Myocyte (in vitro differentiated cells): ENCODE measurements at regions not wholly inside any gene's neighbourhood (a gene's known extent, or its start where the extent isn't known, plus 50 kb on each side); places are given as distances from the start of the nearest gene placed in this dataset.

Source experiments
- DNase-seq: peaks from one replicate; pipeline ENCODE4 v3.0.0-alpha.2; 2012; ENCODE audit warnings: low read depth

DNA sequence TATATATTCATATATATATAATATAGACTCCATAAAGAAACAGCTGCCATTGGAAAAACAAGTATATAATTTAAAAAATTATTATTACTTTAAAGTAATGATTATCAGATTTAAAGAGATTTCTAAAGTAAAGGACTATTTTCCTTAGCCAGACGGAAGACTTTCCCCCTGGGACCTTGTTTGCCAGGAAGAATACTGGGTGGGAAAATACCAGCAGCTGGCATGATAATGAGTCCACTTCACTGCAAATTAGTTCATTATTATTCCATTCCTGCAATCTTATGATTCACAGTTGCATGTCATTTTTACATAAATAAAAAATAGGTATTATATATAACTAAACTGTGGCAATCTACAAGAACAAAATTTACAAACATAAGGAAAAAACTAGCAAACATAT lies 339.8 kb upstream of the CDH7 start:
- DNase-seq: no peak

DNA sequence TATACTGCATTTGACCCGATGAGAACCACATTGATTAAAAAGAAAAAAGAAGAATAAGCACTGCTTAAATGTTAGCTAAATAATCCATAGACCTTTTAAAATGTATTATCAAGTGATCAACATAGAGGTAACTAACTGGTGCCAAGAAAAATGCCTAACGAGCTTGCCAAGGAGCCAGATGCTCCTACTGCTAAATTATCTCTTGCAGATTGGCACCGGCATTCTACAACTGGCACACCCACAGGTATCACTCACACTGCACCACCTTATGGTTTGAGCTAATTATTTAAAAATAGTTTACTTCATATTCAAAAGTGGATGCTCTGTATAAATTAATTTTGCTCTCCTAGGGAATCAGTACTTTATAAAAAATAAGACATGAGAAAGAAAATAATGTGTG lies 341.6 kb upstream of the CDH7 start:
- DNase-seq: no peak

DNA sequence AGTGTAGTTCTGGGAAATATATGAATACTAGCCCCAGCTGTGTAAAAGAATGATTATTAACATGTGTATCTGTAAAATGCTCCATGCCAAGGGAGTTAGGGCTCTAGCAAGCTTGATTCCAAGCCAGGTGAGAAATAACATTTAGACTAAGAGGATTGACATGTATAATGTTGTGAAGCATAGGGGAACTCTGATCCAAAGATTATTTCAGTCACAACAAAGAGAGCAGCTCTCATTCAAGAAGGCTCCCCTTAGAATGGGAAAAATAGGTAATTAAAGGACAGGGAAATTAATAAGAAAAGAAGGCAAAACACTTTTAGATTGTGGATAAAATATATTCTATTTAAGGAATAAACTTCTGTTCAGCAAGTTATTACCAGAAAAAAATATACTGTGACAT lies 347.3 kb upstream of the CDH7 start:
- no peak for DNase-seq

DNA sequence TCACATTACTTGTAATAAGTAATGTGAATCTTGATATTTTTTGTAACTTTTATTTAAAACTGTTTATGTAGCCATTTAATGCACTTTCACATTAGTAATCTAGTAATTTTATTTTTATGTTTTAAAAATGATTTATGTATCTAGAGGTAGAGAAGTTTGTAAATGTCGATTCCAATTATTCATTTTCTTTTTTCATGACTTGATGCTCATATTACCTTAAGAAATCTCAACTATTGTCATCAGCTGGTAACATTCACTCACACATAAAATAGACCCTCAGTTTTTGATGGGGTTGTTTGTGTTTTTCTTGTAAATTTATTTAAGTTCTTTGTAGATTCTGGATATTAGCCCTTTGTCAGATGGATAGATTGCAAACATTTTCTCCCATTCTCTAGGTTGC lies 351.7 kb upstream of the CDH7 start:
- DNase-seq: no peak

DNA sequence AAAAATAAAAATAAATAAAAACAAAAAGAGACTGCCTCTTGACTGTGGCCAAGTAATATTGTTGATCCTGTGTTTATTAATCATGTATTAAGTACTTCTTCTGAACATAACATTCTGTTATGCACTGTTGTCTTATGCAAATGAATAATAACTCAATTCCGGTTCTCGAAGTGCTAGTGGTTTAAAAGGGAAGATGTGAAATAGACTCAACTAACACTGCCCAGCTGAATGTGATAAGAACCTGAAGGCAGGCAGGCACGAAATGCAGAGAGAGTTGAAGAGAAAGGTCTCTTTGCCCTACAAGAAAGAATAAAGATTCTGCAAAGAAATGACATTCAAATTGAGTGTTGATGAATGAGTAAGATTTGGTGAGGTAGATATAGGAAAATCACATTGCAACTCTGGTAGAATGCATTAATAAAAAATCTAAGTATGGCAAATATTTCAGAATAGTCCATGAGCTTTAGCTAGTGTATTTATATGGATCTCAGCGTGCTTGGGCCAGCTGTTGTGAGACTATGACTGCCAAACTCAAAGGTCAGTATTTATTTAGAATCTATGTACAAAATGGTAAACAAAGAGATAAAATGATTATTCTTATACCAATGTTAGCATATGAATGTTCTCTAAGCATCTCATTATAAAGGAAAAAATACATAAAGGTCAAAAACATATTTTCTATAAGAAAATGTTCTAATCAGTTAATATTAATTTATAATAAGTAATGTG lies 352.3 kb upstream of the CDH7 start:
- no peak for DNase-seq

DNA sequence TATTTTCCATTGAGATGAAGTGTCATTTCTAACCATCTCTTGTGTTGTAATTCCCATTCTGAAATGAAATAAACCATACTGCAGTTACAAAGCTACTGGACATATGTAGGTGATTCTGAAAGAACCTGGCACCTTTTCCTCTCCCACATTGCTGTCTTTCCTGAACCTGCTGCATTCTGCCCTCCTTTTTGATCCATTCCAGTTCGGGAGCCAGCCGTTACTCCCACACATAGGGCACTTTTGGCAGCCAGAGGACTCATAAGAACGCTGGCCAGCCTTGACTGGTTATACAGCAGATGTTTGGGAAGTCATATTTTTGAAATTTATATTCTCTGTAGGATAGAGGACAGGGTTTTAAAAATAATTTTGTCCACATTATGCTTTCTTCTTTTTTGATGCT lies 369.8 kb upstream of the CDH7 start:
- DNase-seq: no peak

DNA sequence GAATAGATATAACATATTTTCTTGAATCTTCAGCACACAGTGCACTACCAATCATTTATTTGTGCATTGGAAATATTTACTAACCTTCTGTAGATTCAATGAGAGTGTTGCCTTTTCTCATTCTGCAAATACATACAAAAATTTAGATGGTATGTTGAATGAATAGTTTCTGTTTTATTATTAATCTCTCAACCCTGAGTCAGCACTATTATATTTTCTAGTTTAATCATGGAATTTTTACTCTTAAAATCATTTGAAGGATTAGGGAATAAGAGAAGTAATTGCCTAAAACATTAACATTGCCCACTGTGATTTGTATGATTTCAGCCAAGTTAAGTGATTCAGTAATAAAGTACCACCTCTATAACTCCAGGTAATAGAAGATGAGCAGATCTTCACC lies 370.2 kb upstream of the CDH7 start:
- no peak for DNase-seq

DNA sequence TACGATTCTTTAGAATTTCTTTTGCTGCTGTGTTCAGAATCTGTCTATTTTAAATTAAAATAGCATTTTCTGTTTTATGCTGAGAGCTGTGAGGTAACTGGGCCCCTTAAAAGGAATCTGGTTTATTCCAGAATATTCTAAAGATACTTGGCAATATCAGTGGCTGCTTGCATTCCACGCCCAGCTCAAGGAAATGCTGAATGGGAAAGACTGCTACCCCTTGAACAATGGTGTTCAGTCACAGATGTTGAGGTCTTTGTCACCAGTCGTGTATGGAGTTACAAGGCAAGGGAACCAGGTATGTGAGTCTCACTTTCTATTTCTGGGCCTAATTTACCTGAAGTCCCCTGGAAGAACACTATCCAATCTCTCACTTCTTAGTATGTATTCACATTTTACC lies 377.9 kb upstream of the CDH7 start:
- no peak for DNase-seq

DNA sequence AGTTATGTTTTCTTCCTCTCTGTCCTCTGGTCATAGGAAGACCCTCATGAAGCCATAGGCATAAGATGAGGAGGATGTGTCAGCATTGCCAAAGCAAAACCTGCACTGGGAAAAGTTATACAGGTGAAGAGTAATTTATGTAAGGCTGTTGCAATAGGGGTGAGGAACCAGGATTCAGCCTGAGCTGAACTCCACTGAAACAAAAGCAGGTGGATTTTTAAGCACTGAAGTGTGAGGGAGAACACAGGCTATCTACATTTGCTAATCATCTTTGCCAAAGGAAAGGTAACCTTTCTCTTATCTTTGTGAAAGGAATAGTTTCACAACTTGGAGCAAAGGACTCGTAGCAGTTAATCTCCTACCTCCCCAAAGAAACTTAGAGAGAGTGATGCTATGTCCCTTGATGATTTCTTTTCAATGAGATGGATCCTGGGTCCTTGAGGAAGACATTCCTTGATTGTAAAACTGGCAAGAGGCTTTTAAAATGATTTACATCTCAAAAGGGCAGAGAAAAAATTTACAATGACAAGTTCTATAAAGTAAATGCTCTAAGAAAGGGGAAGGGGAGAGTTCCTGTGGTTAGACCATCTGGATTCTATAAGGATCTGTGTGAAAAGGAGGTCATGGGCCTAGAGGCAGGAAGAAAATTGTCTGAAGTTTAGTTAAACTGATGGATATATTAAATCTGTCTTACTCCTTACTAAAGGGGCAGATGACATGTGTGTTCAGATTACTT lies 385.4 kb upstream of the CDH7 start:
- no peak for DNase-seq

DNA sequence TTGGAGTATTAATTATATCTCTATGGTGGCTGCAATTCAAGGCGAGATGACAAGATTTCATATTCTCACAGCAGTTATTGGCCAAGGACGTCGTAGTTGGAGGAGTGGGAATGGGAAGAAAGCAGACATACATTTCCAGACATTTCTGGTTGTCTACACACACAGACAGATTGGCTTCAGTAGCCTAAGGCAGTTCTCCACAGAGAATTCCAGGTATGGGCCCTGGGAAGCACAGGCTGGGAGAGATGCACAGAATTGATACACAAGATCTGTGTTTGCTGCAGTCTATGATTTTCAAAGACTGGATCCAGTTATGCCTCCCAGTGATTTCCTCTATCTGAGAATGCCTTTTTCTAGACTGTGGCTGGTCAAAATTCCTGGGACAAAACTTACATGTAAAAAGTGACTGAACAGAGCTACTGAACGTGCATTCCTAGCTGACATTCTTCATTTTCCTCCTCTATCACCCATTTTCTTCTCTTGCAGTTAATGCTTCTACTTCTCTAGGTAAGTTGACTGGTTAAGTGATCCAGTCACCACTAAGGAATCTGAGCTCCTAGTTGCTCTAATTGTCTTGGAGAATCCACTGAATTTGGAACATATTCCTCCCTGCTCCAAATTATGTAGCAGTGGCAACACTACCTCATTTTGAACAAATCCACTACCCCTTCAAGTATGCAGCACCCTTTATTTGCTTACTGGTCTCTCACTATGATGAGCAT lies 386.7 kb upstream of the CDH7 start:
- DNase-seq: no peak

DNA sequence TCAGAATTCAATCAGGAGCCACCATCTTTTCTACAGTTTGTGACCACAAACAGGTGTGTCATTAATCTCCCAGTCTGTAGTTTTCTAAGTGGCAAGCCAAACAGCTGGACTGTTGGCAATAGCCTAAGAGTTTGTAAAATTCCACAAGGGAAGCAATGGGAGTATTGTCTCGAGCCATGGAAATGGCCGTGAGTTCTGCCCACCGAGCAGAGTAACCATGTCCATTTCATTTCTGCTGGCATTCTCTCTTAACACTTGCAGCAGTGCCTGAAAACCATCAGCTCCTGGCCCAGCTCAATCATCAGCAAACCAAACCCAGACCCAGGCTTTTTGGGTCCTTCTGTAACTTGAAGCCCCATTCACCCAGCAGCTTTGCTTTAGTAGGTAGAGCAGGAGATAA lies 387.8 kb upstream of the CDH7 start:
- DNase-seq: no peak

DNA sequence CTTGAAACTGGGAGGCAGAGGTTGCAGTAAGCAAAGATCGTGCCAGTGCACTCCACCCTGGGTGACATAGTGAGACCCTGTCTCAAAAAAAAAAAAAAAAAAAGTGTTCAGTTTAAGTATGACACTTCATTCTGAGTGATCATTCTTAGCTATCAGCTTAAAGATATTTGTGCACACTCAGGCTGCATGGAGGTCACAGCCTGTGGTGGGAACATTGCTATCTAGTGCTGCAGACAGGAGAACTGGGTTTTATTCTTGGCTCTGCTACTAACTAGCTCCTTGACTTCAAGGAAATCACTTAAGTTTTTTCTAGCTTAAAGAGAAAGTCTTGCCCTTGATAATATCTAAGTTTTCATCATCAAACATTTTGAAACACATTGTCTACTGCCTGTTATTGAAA lies 391.3 kb upstream of the CDH7 start:
- no peak for DNase-seq

DNA sequence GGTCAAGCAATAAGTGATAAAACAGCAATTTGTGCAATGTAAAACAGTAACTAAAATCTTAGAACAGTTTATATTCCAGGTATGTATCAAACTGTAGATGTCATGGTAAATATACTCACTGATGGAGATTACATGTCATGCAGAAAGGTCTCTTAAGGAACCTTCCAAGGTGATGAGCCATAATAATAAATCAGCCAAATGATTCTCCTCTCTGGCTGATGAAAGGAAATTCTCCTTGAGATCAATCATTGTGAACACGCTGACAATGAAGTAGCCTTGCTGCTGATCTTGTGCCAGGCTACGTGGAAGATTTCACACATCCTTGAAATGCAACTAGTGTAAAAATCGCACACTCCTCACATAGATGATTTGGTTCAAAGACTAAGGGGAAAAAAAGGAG lies 392.5 kb upstream of the CDH7 start:
- DNase-seq: no peak

DNA sequence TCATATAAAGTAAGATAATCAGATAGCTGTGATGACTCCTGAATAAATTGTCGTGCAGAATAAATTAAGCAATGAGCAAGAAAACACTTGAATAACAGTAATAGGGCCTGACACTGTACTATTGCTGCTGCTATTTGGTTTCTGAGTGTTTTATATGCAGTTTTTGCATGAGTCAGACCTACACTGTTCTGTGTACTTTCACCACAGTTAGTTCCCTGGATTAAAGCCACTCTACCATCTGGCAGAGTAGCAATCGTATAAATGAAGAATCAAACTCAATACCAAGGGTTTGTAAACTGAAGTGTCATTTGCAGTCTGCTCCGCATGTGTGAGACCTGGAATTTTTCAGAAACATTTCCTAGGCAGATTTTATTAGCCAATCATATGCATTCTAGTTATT lies 398.6 kb upstream of the CDH7 start:
- no peak for DNase-seq

DNA sequence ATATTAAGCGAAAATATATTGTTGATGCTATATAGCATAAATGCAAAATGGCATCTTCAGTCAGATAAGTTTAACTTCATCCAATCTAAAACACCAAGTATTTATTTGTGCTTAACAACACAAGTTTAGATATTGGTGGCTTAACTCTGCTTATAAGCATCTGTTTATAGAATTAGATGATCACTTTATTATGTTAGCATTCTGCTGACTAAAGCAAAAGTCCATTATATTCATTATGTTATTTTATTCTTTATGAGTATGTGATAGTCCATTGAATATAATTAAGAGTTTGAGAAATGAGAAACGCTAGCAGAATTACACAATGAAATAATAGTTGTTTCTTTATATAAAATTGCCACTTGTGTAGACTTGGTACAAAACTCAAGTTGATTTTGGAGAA lies 401.2 kb upstream of the CDH7 start:
- no peak for DNase-seq

DNA sequence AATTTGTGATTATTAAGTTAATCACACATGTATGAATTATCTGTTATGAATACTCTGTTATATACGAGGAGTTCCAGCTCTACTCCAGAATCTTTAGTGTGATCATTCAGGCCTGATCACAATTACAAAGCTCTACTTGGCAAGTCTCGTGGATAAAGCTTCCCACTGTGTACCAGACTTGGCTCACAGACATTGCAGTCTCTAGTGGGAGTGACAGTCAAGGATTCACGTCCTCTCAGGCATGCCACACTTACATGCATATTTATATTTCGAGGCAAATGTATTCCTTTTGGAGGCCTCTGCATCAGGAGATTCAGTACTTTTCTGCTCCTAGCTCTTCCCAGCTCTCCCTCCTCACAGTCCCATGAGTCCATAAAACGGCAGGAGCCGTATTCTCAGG lies 403.4 kb upstream of the CDH7 start:
- DNase-seq: no peak

DNA sequence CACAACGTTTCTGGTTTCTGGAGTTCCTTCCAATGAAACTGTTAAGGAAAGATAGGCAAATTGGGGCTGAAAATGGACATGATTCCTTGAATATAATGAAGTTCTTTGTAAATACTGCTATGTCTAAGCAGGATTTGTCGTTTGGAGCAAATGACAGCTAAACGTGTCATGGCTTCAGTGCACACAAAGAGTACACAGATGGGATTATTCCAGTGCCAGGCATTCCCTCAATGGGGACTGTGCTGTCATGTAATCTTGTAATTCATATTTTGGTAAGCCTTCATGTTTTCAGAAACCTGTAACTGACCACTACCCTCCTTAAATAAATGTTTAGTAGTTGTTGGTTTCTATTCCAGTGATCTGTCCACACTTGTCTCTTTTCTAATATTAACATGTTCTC lies 404.7 kb upstream of the CDH7 start:
- no peak for DNase-seq

DNA sequence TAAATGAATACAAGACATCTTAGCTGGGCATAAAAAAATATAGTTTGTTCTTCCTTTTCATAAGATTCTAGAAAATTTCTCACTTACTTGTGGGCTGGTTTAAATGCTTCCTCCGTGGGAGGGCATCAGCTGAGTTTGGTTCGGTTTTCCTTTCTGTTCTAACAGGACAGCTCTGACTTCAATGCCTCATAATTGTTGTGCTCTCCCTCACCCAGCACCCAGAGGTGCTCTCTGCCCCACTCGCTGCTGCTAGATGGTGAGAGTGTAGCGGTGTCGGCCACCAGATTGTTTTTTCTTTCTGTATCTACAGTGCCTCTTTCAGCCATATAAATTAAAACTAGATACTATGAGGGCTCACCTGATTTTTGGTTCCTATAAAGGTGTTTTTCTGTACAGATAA lies 407.2 kb upstream of the CDH7 start:
- no peak for DNase-seq

DNA sequence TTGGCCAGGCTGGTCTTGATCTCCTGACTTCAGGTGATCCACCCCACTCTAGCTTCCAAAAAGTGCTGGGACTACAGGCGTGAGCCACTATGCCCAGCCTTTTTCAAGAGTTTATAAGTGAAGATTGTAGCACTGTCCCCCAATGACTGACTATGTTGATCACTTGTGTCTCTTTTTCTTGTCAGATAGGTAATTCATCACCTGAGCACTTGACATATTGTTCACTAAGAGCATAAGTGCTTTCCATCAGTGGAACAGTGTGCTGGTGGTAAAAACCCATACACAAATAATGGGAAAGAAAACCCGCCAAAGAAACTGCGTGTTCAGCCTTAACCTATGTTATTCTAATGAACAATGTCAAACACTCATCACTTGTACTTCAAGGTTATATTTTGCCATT lies 414.4 kb upstream of the CDH7 start:
- DNase-seq: no peak

DNA sequence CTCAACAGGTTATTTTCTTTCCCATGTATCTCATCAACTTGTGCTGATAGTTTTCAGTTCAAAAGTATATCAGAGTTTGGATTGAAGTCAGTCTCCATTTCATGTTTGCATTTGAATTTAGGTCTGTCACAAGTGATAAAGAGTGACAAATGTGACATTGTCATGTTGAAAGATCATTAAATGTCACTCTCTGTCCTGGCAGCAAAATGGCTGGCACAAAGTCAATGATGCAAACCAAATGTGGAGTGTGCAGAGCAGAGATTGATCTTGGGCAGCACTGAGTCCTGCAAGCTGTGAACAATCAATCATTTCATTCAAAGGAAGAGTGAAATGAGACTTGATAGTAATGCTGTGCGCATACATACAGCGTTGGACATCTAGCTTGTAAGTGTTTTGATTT lies 421.8 kb upstream of the CDH7 start:
- DNase-seq: no peak

DNA sequence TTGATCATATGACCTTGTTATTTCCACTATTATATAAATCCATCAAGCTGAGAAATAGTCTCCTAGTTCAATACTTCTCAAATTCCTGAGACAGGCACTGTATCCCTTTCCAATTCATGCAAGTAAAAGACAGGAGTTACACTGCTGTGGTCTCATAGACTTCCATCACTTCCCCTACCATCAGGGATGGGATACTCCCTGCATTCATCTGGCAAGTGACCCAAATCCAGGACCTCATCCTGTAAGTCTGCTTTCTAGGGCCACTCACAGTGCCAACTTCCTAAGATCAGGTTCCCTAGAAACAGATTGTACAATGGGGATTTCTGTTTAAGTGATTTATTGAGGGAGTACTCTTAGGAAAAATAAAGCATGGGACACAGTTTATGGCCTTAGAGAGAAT lies 424.0 kb upstream of the CDH7 start:
- DNase-seq: no peak

DNA sequence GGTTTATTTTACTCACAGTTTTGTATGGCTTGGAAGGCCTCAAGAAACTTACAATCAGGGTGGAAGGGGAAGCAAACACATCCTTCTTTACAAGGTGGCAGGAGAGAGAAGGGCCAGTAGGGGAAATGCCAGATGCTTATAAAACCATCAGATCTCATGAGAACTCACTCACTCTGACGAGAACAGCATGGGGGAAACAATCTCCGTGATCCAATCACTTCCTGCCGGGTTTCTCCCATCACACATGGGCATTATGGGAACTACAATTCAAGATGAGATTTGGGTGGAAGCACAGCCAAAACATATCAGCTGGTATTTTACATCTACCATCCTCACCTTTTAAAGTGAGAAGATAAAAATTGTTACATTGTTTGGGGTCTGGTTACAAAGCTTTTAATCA lies 427.9 kb upstream of the CDH7 start:
- DNase-seq: no peak

DNA sequence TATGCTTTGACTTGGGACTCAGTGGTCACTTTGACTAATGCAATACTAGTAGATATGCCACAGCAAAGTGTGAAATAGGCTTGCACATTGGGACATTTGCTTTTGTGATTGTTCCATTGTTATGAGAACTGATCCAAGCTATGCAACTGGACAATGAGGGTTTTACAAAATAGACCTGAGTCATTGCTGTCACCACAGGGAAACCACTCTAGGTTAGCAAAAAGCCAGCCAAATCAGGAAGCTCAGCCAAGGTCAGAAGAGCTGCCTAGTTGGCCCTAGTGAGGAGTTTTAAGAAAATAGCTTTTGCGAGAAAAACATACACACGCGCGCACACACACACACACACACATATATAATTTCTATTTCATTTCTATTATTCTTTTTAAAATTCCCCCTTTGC lies 452.4 kb upstream of the CDH7 start:
- DNase-seq: no peak
